Glutamatergic neuron (in vitro differentiated cells): ENCODE measurements at regions not wholly inside any gene's neighbourhood (a gene's known extent, or its start where the extent isn't known, plus 50 kb on each side); places are given as distances from the start of the nearest gene placed in this dataset.
A peak's percentile ranks its signal among the peaks of the same experiment; 100 is the strongest.

Experiments
- DNase-seq: peaks from one replicate; pipeline ENCODE4 v3.0.0; 2022
- H3K27ac Mint-ChIP-seq: one replicate; pipeline ENCODE4 v1.8.0; 2020; ENCODE audit warnings: mild to moderate bottlenecking, mixed read lengths, inconsistent platforms; ENCODE audit not compliant: unreplicated experiment
- H3K27me3 Mint-ChIP-seq: one replicate; pipeline ENCODE4 v1.8.0; 2020; ENCODE audit warnings: mild to moderate bottlenecking, moderate library complexity, mixed read lengths, inconsistent platforms; ENCODE audit not compliant: unreplicated experiment
- H3K36me3 Mint-ChIP-seq: one replicate; pipeline ENCODE4 v1.8.0; 2020; ENCODE audit warnings: mild to moderate bottlenecking, mixed read lengths, inconsistent platforms; ENCODE audit not compliant: unreplicated experiment
- H3K4me1 Mint-ChIP-seq: one replicate; pipeline ENCODE4 v1.8.0; 2020; ENCODE audit warnings: mild to moderate bottlenecking, low read depth, mixed read lengths, inconsistent platforms; ENCODE audit not compliant: unreplicated experiment
- H3K4me3 Mint-ChIP-seq: one replicate; pipeline ENCODE4 v1.8.0; 2020; ENCODE audit warnings: mild to moderate bottlenecking, mixed read lengths, inconsistent platforms; ENCODE audit not compliant: unreplicated experiment
- H3K9me3 Mint-ChIP-seq: one replicate; pipeline ENCODE4 v1.8.0; 2020; ENCODE audit warnings: mild to moderate bottlenecking, moderate library complexity, mixed read lengths, inconsistent platforms; ENCODE audit not compliant: unreplicated experiment
- TF ChIP-seq, protein P1 (sequence below): fragments of 200-600 bp; sonication (generic); IDR thresholded peaks from one replicate; pipeline ENCODE4 v1.5.0; 2021; ENCODE audit not compliant: partially characterized antibody, unreplicated experiment

- no peak overlapping the region for H3K27ac Mint-ChIP-seq
- H3K4me1 Mint-ChIP-seq: no peaks in the 10 kb centered on the region
- peaks cover 5% of the 10 kb centered on the region for H3K9me3 Mint-ChIP-seq
- no peak overlapping the region for H3K4me3 Mint-ChIP-seq
- no peak for DNase-seq
- H3K36me3 Mint-ChIP-seq: peaks cover 26% of the 10 kb centered on the region
- H3K27me3 Mint-ChIP-seq: no peaks in the 10 kb centered on the region
- TF ChIP-seq, protein P1, sequence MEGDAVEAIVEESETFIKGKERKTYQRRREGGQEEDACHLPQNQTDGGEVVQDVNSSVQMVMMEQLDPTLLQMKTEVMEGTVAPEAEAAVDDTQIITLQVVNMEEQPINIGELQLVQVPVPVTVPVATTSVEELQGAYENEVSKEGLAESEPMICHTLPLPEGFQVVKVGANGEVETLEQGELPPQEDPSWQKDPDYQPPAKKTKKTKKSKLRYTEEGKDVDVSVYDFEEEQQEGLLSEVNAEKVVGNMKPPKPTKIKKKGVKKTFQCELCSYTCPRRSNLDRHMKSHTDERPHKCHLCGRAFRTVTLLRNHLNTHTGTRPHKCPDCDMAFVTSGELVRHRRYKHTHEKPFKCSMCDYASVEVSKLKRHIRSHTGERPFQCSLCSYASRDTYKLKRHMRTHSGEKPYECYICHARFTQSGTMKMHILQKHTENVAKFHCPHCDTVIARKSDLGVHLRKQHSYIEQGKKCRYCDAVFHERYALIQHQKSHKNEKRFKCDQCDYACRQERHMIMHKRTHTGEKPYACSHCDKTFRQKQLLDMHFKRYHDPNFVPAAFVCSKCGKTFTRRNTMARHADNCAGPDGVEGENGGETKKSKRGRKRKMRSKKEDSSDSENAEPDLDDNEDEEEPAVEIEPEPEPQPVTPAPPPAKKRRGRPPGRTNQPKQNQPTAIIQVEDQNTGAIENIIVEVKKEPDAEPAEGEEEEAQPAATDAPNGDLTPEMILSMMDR: no peak
Observed at GRCh38 chr6:148059869-148060268, 282.8 kb upstream of the SASH1 start.

DNA sequence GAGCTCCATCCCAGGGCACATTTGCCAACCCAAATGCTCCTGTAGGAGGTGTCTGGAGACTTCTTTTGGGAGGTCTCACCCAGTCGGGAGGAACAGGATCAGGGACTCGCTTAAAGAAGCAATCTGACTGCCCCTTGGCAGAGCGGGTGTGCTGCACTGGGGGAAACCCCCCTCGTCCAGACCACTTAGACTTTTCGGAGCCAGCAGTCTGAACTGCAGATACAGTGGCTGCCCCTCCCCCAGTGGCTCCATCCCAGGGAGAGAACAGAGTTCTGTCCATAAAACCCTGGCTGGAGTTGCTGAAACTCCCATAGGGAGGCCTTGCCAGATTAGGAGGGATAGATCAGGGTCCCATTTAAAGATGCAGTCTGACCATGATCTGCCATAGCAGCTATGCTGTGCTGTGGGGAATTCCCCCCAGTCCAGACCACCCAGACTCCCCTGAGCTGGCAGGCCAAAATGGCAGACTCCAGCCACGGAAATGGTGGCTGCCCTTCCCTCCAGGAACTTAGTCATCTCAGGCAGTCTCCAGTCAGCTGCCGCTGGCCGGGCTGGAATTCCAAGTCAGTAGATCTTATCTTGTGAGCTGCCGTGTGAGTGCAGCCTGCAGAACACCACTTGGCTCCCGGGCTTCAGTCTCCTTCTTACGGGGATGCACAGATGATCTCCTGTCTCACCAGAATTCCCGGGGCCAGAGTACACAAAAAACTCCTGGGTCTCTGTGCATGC, 278.1 kb upstream of the SASH1 start:
- Mint-ChIP-seq H3K4me1 (peaks cover 12% of the 10 kb centered on the region), H3K36me3 (peaks cover 22% of the 10 kb centered on the region), H3K27me3 (peaks cover 4% of the 10 kb centered on the region), H3K9me3 (peaks cover 10% of the 10 kb centered on the region), H3K27ac (no peak overlapping the region), H3K4me3 (no peak overlapping the region)
- TF ChIP-seq, protein P1: no peak
- no peak for DNase-seq

GRCh38 chr6:148068437-148069061, 274.1 kb upstream of the SASH1 start:
- Mint-ChIP-seq H3K27ac (peak overlapping the region; percentile 88), H3K9me3 (peaks cover 10% of the 10 kb centered on the region), H3K4me3 (peak overlapping the region; percentile 21), H3K27me3 (peaks cover 4% of the 10 kb centered on the region), H3K36me3 (peaks cover 9% of the 10 kb centered on the region), H3K4me1 (peaks cover 12% of the 10 kb centered on the region)
- no peak for DNase-seq
- TF ChIP-seq, protein P1: no peak

DNA sequence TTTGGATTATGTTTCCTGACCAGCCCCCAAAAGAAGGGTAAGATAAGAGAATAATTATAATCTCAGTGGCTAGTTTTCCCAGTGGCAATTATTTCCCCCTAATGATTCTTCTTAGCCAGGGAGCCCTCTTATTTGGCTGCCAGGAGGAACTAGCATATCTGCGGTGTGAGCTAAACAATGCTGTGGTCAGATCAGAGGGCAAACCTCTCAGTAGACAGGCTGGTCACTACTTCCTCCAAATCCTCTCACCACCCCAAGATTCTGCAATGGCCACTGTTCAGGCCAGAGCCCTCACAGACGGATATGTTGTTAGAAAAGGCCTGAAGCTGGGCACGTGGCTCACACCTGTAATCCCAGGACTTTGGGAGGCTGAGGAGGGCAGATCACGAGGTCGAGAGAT, 273.4 kb upstream of the SASH1 start:
- H3K27me3 Mint-ChIP-seq: peaks cover 4% of the 10 kb centered on the region
- peaks cover 18% of the 10 kb centered on the region for H3K4me1 Mint-ChIP-seq
- H3K27ac Mint-ChIP-seq: peak overlapping the region; percentile 88
- H3K36me3 Mint-ChIP-seq: peaks cover 5% of the 10 kb centered on the region
- no peak for DNase-seq
- H3K4me3 Mint-ChIP-seq: peak overlapping the region; percentile 1
- TF ChIP-seq, protein P1: no peak
- peaks cover 10% of the 10 kb centered on the region for H3K9me3 Mint-ChIP-seq

DNA sequence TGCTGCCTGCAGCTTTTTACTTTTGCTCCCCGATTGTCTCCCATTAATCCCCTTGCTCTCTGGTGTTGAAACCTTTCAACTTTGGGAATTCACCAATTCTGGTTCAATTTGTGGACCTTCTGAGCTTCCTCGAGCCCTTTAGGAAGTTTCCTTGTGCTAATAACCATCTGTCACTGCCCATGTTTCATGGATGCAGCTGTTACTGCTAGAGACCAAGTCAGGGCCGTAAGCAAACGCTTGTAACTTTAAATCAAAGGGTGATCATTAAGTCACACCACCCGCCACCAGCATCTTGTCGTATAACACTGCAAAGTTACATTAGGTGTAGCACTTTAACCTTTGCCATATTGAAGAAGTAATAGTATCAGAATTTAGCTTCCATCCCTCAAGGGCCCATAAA, 268.3 kb upstream of the SASH1 start:
- H3K4me1 Mint-ChIP-seq: peaks cover 18% of the 10 kb centered on the region
- H3K27ac Mint-ChIP-seq: peak overlapping the region; percentile 84
- peak overlapping the region; percentile 50 for H3K4me3 Mint-ChIP-seq
- DNase-seq: no peak
- TF ChIP-seq, protein P1: no peak
- H3K27me3 Mint-ChIP-seq: no peaks in the 10 kb centered on the region
- peaks cover 5% of the 10 kb centered on the region for H3K36me3 Mint-ChIP-seq
- peaks cover 10% of the 10 kb centered on the region for H3K9me3 Mint-ChIP-seq
